GM19035 (cell line): ENCODE measurements at regions not wholly inside any gene's neighbourhood (a gene's known extent, or its start where the extent isn't known, plus 50 kb on each side); places are given as distances from the start of the nearest gene placed in this dataset.

Source experiments
- ATAC-seq: cut with Tn5 transposase; IDR thresholded peaks from one replicate; pipeline ENCODE4 v1.9.1; 2021; ENCODE audit not compliant: unreplicated experiment

- no peak for ATAC-seq
Measured at GRCh38 chr15:39359771-39360170, 221.1 kb upstream of the THBS1 start.

DNA sequence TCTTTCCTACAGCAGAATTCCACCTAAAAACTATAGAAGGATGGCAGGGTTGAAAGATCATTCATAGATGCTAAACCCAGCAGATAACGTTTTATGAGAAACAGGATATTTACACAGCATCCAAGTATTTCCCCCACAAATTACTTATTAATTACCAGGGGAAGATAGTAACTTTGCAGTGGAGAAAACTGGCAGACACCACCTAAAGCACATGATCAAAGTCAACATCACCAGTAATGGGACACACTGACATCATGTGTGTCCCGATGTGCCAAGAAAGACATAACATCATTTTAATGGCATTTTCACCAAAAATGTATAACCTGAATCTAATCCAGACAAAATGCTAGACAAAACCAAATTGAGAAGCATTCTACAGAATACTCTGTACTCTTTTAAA lies 220.4 kb upstream of the THBS1 start:
- ATAC-seq = no peak

GRCh38 chr15:39361497-39361896 lies 219.4 kb upstream of the THBS1 start:
- no peak for ATAC-seq

- ATAC-seq = no peak
Measured at GRCh38 chr15:39362821-39363561, 217.9 kb upstream of the THBS1 start.

DNA sequence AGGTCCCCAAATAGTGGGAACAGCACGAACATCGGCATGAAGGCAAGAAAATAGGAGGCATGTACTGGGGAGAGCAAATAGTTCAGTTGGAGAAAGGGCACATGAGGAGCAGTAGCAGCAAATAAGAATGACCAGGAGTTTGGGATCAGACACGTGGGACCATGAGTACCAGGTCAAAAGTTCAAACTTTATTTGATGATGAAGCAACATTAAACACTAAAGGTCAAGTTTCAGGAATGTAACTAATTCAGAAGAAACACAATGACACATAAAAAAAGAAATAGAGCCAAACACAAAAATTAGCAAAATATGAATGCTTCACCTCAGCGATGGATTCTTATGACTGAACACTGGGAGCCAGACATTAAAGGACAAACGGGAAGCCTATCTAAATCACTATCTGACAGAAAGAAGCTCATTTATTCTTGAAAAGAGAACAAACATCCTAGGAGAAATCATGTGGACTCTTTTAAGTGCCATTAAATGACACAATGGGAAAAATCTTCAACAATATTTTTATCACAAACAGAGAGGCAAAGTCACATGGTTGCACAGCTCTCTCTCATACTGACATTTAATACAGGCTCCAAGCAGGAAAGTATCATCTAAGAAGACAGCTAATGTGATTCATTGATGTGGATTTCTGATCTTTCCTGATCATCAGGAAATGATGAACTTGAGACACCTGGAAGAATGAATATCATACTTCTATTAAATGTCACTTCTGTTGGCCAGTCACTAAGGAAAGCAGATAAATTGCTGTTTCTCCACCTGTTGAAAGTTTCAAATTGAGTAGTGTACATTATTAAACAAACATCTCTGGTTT lies 216.9 kb upstream of the THBS1 start:
- ATAC-seq = no peak

DNA sequence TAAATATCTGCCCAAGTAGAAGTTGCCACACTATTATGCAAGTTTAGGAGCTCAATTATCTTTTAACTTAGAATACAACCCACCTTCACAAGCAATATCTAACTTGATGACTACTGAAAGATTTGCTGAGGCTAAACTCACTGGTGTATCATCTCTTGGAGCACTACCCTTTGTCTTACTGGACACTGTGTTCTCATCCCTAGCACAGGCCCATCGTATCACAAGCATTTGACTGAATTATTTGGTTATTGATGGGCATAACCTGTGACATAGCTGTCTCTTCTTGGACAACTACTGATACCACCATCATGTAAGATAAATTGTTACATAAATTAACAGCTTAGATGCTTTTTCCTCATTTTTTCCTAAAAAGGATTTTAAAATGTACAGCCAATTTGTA lies 216.2 kb upstream of the THBS1 start:
- ATAC-seq = no peak

- ATAC-seq = no peak
Measured at GRCh38 chr15:39365161-39365560, 215.7 kb upstream of the THBS1 start.

GRCh38 chr15:39365873-39366272 lies 215.0 kb upstream of the THBS1 start:
- ATAC-seq = no peak

GRCh38 chr15:39367596-39367995 lies 213.3 kb upstream of the THBS1 start:
- ATAC-seq = no peak

- no peak for ATAC-seq
Measured at GRCh38 chr15:39369768-39370167, 211.1 kb upstream of the THBS1 start.

DNA sequence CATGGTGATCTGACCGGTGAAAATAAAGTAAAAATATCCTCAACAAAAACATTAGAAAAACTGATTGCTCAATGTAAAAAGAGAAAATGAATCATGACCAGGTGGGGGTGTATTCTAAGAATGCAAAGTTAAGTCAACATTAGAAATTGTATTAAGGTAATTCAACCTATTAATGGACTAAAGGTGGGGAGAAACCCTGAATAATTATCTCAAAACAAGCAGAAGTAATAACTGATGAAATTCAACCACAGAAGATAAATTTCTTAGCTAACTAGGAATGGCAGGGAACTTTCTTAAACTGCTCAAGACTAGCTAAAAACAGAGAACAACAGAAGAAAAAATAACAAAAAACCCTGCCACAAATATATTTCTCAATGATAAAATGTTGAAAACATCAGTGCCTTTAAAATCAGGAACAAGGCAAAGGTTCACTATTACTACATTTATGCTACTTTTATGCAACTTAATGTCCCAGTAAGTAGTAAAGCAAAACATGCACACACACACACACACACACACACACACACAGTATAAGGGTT lies 204.4 kb upstream of the THBS1 start:
- no peak for ATAC-seq

DNA sequence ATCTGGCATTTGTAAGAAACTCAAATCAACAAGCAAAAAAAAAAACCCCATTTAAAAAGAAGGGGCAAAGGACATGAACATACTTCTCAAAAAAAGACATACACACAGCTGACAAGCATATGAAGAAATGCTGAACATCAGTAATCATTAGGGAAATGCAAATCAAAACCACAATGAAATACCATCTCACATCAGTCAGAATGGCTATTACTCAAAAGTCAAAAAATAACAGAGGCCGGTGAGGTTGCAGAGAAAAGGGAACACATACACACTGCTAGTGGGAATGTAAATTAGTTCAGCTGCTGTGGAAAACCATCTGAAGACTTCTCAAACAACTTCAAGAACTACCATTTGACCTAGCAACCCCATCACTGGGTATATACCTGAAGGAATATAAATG lies 199.4 kb upstream of the THBS1 start:
- ATAC-seq = peak; percentile 54

DNA sequence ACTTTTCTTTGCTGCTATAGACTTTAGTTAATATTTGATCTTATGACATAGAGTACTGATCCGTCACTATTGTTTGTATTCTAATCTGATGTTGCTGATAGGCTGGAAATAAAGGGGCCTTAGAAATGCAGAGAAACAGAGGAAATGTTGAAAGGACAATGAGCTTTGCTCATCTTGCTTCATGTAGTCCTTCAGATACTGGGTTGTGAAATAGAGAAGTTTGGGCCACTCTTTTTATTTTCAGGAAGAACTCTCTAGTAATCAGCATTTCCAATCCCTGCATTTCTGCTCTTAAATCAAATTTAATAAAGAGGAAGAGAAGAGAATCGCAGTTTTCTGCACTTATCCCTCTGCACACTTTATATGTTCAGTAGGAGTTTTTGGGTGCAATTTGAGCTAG lies 192.8 kb upstream of the THBS1 start:
- ATAC-seq = no peak

DNA sequence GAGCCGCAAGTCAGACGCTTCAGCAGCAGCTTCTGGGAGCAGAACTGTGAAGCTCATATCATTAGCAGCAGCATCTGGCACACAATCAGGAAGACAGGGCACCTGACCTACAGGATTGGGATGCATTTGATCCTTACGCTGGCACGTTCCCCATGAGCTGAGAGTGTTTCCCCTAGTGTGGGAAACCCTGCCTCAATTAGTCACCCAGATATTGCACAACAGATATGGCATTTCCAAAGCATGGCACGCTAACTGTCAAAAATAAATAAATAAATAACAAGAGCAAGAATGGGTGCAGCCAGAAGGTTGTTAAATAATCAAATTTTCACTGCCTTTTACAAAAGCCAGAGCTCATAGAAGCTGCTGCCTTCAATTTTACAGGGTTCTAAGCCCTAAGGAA lies 189.6 kb upstream of the THBS1 start:
- no peak for ATAC-seq

DNA sequence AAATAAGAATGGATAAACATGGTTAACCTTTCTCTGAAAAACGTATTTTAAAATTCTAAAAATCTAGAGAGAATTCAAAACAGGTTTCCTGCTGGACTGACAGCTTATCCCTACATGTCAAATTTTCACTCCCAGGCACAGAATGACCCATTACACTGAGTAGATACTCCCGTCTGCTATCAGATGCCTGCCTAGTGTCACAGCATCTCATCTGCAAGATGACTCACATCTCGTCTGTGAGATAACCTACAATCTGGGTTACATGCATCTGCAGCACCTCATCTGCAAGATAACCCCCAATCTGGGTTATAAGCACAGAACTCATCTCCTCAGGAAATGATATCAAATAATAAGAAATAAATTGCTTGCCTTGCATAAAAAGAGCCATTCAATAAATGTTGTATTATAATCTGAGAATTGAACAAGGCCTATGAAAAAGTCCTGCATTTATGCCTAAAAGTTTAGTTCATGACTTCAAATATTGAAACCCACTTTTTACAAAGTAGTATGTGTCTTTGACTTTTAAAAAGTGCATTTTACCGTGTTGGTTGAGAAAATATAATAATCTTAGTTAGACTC lies 188.3 kb upstream of the THBS1 start:
- ATAC-seq = no peak

GRCh38 chr15:39393575-39394335 lies 187.1 kb upstream of the THBS1 start:
- ATAC-seq = no peak

DNA sequence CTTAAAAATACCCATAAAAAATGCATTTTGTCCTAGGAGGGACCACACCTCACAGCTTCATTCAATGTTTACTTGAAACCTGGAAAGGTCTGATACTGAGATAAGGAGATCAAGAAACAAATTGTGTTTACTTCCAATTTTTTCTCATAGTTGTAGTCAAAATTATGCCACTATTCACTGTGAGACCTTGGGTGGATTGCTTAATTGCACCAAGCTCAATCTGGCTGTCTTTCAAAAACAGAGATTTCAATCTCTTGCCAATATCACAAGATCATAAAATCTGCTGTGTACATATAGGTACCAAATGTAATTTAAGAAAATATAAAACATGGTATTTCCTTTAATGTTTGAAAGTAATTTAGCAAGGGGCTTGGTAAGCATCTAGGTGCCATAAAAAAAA lies 186.4 kb upstream of the THBS1 start:
- ATAC-seq = no peak

- ATAC-seq = no peak
Measured at GRCh38 chr15:39396979-39397615, 183.8 kb upstream of the THBS1 start.

GRCh38 chr15:39397883-39398282 lies 183.0 kb upstream of the THBS1 start:
- no peak for ATAC-seq

- no peak for ATAC-seq
Measured at GRCh38 chr15:39399600-39399999, 181.3 kb upstream of the THBS1 start.

DNA sequence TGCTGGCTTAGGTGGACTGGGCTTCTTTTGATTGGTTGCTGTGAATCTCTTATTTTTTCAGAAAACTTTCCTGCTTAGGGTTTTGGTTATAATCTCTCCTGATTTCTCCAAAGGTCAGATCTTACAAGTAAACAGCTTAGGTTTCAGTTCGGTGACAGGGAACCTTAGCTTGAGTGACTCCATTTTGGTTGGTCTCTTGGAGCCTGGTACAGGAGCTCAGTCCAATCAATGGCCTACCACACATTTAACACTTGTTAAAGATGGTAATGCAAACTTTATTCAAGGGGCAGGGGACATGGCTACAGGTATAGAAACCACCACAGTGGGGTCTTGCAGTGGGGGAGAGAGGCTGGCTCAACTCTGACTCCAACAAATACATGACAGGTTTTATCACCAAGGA lies 180.9 kb upstream of the THBS1 start:
- ATAC-seq = no peak
